HTR-8/SVneo (cell line): ENCODE measurements at regions not wholly inside any gene's neighbourhood (a gene's known extent, or its start where the extent isn't known, plus 50 kb on each side); places are given as distances from the start of the nearest gene placed in this dataset.

Experiments used
- DNase-seq: peaks from one replicate; pipeline ENCODE4 v3.0.0; 2011; ENCODE audit warnings: low spot score, mixed read lengths; ENCODE audit not compliant: insufficient read length
- FAIRE-seq: peaks from 2 replicates; lab custom pipeline; 2011; peaks lifted over from hg19 to GRCh38; lab: Jason Lieb, UNC

- FAIRE-seq = no peak
- DNase-seq = peak; percentile 0
Observed at GRCh38 chrX:100512471-100512870, 72.3 kb upstream of the TNMD start.

- no peak for DNase-seq
- no peak for FAIRE-seq
Observed at GRCh38 chrX:100494646-100495370, 84.7 kb upstream of the PCDH19 start.

- no peak for FAIRE-seq
- DNase-seq = no peak
Observed at GRCh38 chrX:100491174-100491573, 81.1 kb upstream of the PCDH19 start.

- FAIRE-seq = no peak
- no peak for DNase-seq
Observed at GRCh38 chrX:100487795-100488194, 77.7 kb upstream of the PCDH19 start.

GRCh38 chrX:100484971-100485370 is 74.9 kb upstream of the PCDH19 start:
- FAIRE-seq = no peak
- DNase-seq = no peak

GRCh38 chrX:100479329-100479728 is 69.3 kb upstream of the PCDH19 start:
- FAIRE-seq = no peak
- DNase-seq = no peak

GRCh38 chrX:100478714-100479306 is 68.7 kb upstream of the PCDH19 start:
- DNase-seq (no peak), FAIRE-seq (no peak)

GRCh38 chrX:100477958-100478357 is 67.9 kb upstream of the PCDH19 start:
- FAIRE-seq = no peak

GRCh38 chrX:100477467-100477866 is 67.4 kb upstream of the PCDH19 start:
- DNase-seq = no peak
- no peak for FAIRE-seq

More at GRCh38 chrX:100477958-100478357, 67.9 kb upstream of the PCDH19 start:
- DNase-seq = no peak
